Mammary epithelial cell (primary cell): ENCODE measurements at regions not wholly inside any gene's neighbourhood (a gene's known extent, or its start where the extent isn't known, plus 50 kb on each side); places are given as distances from the start of the nearest gene placed in this dataset.

Experiments used
- CTCF ChIP-seq, 2 donors: IDR thresholded peaks in 1 of 2; conservative IDR thresholded peaks in 1 of 2; 2 replicates each; pipeline ENCODE4 v1.5.1; 2011 to 2012; ENCODE audit warnings: inconsistent platforms in 2 of 2, low read length in 2 of 2, mild to moderate bottlenecking in 2 of 2, control low read depth in 1 of 2, low read depth in 1 of 2; ENCODE audit not compliant: insufficient read depth in 1 of 2; ENCODE audit errors: extremely low read depth in 1 of 2
- EZH2 ChIP-seq: IDR thresholded peaks from 2 replicates; pipeline ENCODE4 v1.6.1; 2012; ENCODE audit warnings: low read length, inconsistent platforms, borderline replicate concordance

DNA sequence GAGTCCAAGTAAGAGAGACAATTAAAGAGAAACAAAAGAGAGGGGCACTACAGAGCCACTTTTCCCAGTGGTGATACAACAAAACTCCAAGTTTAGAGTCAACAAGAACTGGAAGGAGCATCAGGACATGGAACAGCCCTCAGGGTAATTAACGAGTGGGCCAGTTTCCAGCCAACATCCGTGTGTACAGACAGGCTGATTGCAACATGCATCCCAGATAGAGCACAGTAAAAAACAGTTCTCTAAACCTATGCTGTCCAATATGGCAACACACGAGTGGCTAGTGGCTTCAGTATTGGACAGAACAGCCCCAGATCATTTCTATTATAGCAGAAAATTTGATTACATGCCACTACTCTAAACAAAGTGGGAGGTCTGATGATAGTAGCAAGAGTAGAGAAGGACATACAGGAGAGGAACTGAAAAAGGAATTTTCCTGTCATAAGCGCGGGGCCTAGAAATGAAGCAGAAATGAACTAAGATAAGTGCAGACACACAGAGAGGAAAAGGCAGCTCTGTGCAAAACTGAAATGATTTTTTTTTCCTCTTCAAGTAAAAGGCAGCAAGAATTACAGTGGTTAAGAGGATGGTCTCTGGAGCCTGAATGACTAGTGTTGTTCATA, 175.6 kb upstream of the CCNG1 start:
- TF ChIP-seq CTCF (conservative IDR thresholded peaks at IDR 0.05 in 1 of 2, IDR thresholded peaks at IDR 0.05 in 1 of 2; ENCODE audit: extremely low read depth in 1 of 2, insufficient read depth in 1 of 2, low read depth in 1 of 2, low read length in 2 of 2) (no peak), EZH2 (no peak)
